ENCODE measurements at regions not wholly inside any gene's neighbourhood (a gene's known extent, or its start where the extent isn't known, plus 50 kb on each side); places are given as distances from the start of the nearest gene placed in this dataset.

DNA sequence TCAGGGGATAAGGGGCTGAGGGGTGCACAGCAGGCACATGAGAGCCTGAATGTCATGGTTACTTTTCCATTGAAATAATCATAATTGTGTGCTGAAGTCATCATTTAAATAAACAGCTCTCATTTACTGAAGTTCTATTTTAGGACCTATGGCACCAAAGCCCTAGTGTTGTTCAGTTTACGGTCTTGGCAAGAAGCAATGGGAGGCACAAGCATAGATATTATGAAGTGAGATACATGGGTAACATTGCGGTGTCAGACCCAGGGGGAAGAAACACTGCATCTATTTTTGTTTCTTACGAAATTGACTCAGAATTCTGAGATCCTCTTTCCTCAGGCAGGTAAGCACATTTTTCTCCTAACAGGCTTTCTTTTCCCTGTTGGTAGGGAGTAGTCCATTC is 437.8 kb upstream of the PROX1 start:
- Histone ChIP-seq H2AFZ (ENCODE audit: low read length) (no peak overlapping the region), H3K9me2 (replicated peaks; ENCODE audit: insufficient read depth, low read length) (no peaks in the 10 kb centered on the region), H3K9ac (ENCODE audit: low read length) (no peak overlapping the region), H3K4me1 (ENCODE audit: low read length) (no peaks in the 10 kb centered on the region), H3K79me2 (ENCODE audit: low read length) (no peaks in the 10 kb centered on the region), H3F3A (ENCODE audit: insufficient read depth, low read length) (no peaks in the 10 kb centered on the region), H3K36me3 (replicated peaks; ENCODE audit: insufficient read depth, low read length) (no peaks in the 10 kb centered on the region), H3K27ac (ENCODE audit: low read length) (no peak overlapping the region), H4K20me1 (ENCODE audit: insufficient read depth, low read length) (no peaks in the 10 kb centered on the region), H3K4me3 (ENCODE audit: low read length) (no peak overlapping the region), H3K9me3 (replicated peaks; ENCODE audit: insufficient read depth, low read length) (no peaks in the 10 kb centered on the region), H3K27me3 (replicated peaks; ENCODE audit: insufficient read depth, low read length) (no peaks in the 10 kb centered on the region), H3K4me2 (ENCODE audit: low read depth, low read length) (no peak overlapping the region)
- TF ChIP-seq, protein P1, sequence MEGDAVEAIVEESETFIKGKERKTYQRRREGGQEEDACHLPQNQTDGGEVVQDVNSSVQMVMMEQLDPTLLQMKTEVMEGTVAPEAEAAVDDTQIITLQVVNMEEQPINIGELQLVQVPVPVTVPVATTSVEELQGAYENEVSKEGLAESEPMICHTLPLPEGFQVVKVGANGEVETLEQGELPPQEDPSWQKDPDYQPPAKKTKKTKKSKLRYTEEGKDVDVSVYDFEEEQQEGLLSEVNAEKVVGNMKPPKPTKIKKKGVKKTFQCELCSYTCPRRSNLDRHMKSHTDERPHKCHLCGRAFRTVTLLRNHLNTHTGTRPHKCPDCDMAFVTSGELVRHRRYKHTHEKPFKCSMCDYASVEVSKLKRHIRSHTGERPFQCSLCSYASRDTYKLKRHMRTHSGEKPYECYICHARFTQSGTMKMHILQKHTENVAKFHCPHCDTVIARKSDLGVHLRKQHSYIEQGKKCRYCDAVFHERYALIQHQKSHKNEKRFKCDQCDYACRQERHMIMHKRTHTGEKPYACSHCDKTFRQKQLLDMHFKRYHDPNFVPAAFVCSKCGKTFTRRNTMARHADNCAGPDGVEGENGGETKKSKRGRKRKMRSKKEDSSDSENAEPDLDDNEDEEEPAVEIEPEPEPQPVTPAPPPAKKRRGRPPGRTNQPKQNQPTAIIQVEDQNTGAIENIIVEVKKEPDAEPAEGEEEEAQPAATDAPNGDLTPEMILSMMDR (IDR thresholded peaks at IDR 0.05; ENCODE audit: low read length): no peak
- TF ChIP-seq EZH2 (optimal IDR thresholded peaks at IDR 0.05; ENCODE audit: low read depth, low read length) (no peak), EZH2phosphoT487 (IDR thresholded peaks at IDR 0.05; ENCODE audit: low read length) (no peak)
- no peak for DNase-seq

DNA sequence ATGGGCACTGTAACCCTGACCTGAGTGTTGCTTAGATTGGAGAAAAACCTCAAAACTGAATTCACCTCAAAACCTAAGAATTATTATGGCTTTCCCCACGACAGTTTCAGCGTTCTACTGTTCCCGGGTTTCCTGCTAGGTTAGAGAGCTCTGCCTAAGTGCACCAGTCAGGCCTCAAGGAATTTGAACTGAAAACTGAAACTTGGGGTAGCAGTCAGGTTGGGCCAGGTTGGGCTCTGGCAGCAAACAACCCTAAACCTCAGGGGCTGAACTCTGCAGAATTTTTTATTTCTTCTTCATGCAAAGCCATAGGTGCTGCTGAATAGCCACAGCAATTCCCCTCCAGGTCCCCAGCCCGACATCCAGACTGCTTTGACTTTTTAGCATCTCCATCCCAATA is 437.0 kb upstream of the PROX1 start:
- no peak overlapping the region for H3K9ac ChIP-seq (ENCODE audit: low read length)

DNA sequence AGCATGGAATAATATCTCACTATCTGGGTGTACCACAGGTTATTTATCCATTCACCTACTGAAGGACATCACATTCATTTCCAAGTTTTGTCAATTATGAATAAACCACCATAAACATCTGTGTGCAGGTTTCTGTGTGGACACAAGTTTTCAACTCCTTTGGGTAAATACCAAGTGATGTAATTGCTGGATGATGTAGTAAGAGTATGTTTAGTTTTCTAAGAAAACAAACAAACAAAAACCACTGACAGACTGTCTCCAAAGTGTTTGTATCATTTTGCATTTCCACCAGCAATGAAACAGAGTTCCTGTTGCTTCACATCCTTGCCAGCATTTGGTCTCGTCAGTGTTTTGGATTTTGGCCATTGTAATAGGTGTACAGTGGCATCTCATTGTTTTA is 435.7 kb upstream of the PROX1 start:
- H3K79me2 ChIP-seq (ENCODE audit: low read length): no peaks in the 10 kb centered on the region
- no peak for DNase-seq
- no peak overlapping the region for H3K9ac ChIP-seq (ENCODE audit: low read length)
- TF ChIP-seq, protein P1 (IDR thresholded peaks at IDR 0.05; ENCODE audit: low read length): no peak
- no peak for TF ChIP-seq EZH2phosphoT487 (IDR thresholded peaks at IDR 0.05; ENCODE audit: low read length)
- TF ChIP-seq EZH2 (optimal IDR thresholded peaks at IDR 0.05; ENCODE audit: low read depth, low read length): no peak
- H3F3A ChIP-seq (ENCODE audit: insufficient read depth, low read length): no peaks in the 10 kb centered on the region
- no peak overlapping the region for H3K4me3 ChIP-seq (ENCODE audit: low read length)
- H4K20me1 ChIP-seq (ENCODE audit: insufficient read depth, low read length): no peaks in the 10 kb centered on the region
- H3K27me3 ChIP-seq (replicated peaks; ENCODE audit: insufficient read depth, low read length): no peaks in the 10 kb centered on the region
- no peaks in the 10 kb centered on the region for H3K9me2 ChIP-seq (replicated peaks; ENCODE audit: insufficient read depth, low read length)
- no peak overlapping the region for H2AFZ ChIP-seq (ENCODE audit: low read length)
- H3K4me2 ChIP-seq (ENCODE audit: low read depth, low read length): no peak overlapping the region
- H3K36me3 ChIP-seq (replicated peaks; ENCODE audit: insufficient read depth, low read length): no peaks in the 10 kb centered on the region
- H3K4me1 ChIP-seq (ENCODE audit: low read length): no peaks in the 10 kb centered on the region
- H3K9me3 ChIP-seq (replicated peaks; ENCODE audit: insufficient read depth, low read length): no peaks in the 10 kb centered on the region
- no peak overlapping the region for H3K27ac ChIP-seq (ENCODE audit: low read length)

More for the DNA sequence above, 437.0 kb upstream of the PROX1 start:
- Histone ChIP-seq H4K20me1 (ENCODE audit: insufficient read depth, low read length) (no peaks in the 10 kb centered on the region), H3K79me2 (ENCODE audit: low read length) (no peaks in the 10 kb centered on the region), H3K4me2 (ENCODE audit: low read depth, low read length) (no peak overlapping the region), H3K27me3 (replicated peaks; ENCODE audit: insufficient read depth, low read length) (no peaks in the 10 kb centered on the region), H3K4me1 (ENCODE audit: low read length) (no peaks in the 10 kb centered on the region), H3K9me2 (replicated peaks; ENCODE audit: insufficient read depth, low read length) (no peaks in the 10 kb centered on the region), H3F3A (ENCODE audit: insufficient read depth, low read length) (no peaks in the 10 kb centered on the region), H3K4me3 (ENCODE audit: low read length) (no peak overlapping the region), H3K27ac (ENCODE audit: low read length) (no peak overlapping the region), H3K9me3 (replicated peaks; ENCODE audit: insufficient read depth, low read length) (no peaks in the 10 kb centered on the region), H2AFZ (ENCODE audit: low read length) (no peak overlapping the region), H3K36me3 (replicated peaks; ENCODE audit: insufficient read depth, low read length) (no peaks in the 10 kb centered on the region)
- DNase-seq: no peak
- TF ChIP-seq, protein P1 (IDR thresholded peaks at IDR 0.05; ENCODE audit: low read length): no peak
- TF ChIP-seq EZH2phosphoT487 (IDR thresholded peaks at IDR 0.05; ENCODE audit: low read length) (no peak), EZH2 (optimal IDR thresholded peaks at IDR 0.05; ENCODE audit: low read depth, low read length) (no peak)

All from MM.1S (cell line).